NCI-H1694 treated with DMSO at 0.1 percent for 48 hours (cell line): ENCODE measurements at regions not wholly inside any gene's neighbourhood (a gene's known extent, or its start where the extent isn't known, plus 50 kb on each side); places are given as distances from the start of the nearest gene placed in this dataset.
"Not testable (repeated sequence)": the region's sequence is repeated elsewhere in the genome, so short reads cannot be mapped to it uniquely, and the experiment has no call there.

Experiments used
- DNase-seq: peaks from one replicate; lab custom pipeline; 2025; lab: John Stamatoyannopoulos, UW

- DNase-seq, result no peak
Measured at GRCh38 chr3:40901298-40901697, 298.0 kb upstream of the CTNNB1 start.

- no peak for DNase-seq
Measured at GRCh38 chr3:40901796-40902195, 297.5 kb upstream of the CTNNB1 start.

GRCh38 chr3:40907907-40908465, 291.3 kb upstream of the CTNNB1 start:
- not testable (repeated sequence) for DNase-seq

- no peak for DNase-seq
Measured at GRCh38 chr3:40908612-40909011, 290.7 kb upstream of the CTNNB1 start.

- DNase-seq, result no peak
Measured at GRCh38 chr3:40911264-40911663, 288.0 kb upstream of the CTNNB1 start.

GRCh38 chr3:40911928-40912327, 287.4 kb upstream of the CTNNB1 start:
- no peak for DNase-seq

- DNase-seq, result no peak
Measured at GRCh38 chr3:40912461-40912860, 286.8 kb upstream of the CTNNB1 start.

- DNase-seq, result no peak
Measured at GRCh38 chr3:40913192-40913591, 286.1 kb upstream of the CTNNB1 start.

- DNase-seq, result no peak
Measured at GRCh38 chr3:40913641-40914040, 285.7 kb upstream of the CTNNB1 start.

- DNase-seq, result no peak
Measured at GRCh38 chr3:40914475-40914874, 284.8 kb upstream of the CTNNB1 start.

- DNase-seq, result no peak
Measured at GRCh38 chr3:40915346-40915865, 283.9 kb upstream of the CTNNB1 start.

- DNase-seq, result no peak
Measured at GRCh38 chr3:40920041-40920440, 279.3 kb upstream of the CTNNB1 start.

GRCh38 chr3:40921251-40921650, 278.1 kb upstream of the CTNNB1 start:
- DNase-seq, result no peak

- no peak for DNase-seq
Measured at GRCh38 chr3:40923143-40923542, 276.2 kb upstream of the CTNNB1 start.

GRCh38 chr3:40923651-40924050, 275.7 kb upstream of the CTNNB1 start:
- no peak for DNase-seq

GRCh38 chr3:40924559-40925141, 274.7 kb upstream of the CTNNB1 start:
- no peak for DNase-seq

GRCh38 chr3:40925231-40925630, 274.1 kb upstream of the CTNNB1 start:
- DNase-seq, result no peak

- DNase-seq, result no peak
Measured at GRCh38 chr3:40930131-40930538, 269.2 kb upstream of the CTNNB1 start.

GRCh38 chr3:40930756-40931155, 268.5 kb upstream of the CTNNB1 start:
- no peak for DNase-seq

- no peak for DNase-seq
Measured at GRCh38 chr3:40938591-40938990, 260.7 kb upstream of the CTNNB1 start.

GRCh38 chr3:40939030-40939740, 260.1 kb upstream of the CTNNB1 start:
- no peak for DNase-seq

- no peak for DNase-seq
Measured at GRCh38 chr3:40939741-40940130, 259.6 kb upstream of the CTNNB1 start.

GRCh38 chr3:40940651-40941050, 258.7 kb upstream of the CTNNB1 start:
- DNase-seq, result no peak
